Bronchial epithelial cell (primary cell): ENCODE measurements at regions not wholly inside any gene's neighbourhood (a gene's known extent, or its start where the extent isn't known, plus 50 kb on each side); places are given as distances from the start of the nearest gene placed in this dataset.

Experiments
- DNase-seq: peaks from one replicate; pipeline ENCODE4 v3.0.0-alpha.2; 2010; ENCODE audit warnings: low read depth
- FAIRE-seq: peaks from 2 replicates; lab custom pipeline; 2011; peaks lifted over from hg19 to GRCh38; lab: Jason Lieb, UNC
- H3K27me3 ChIP-seq: 2 replicates; pipeline ENCODE4 v1.5.1; 2011; ENCODE audit warnings: low read length; ENCODE audit not compliant: control insufficient read depth, insufficient read depth
- H3K36me3 ChIP-seq: 2 replicates; pipeline ENCODE4 v1.5.1; 2011; ENCODE audit warnings: low read length; ENCODE audit not compliant: control insufficient read depth, insufficient read depth
- H3K4me3 ChIP-seq: 2 replicates; pipeline ENCODE4 v1.5.1; 2011; ENCODE audit warnings: mild to moderate bottlenecking, low read depth, low read length, control low read depth
- TF ChIP-seq, protein P1 (sequence below): IDR thresholded peaks from 2 replicates; pipeline ENCODE4 v1.5.1; 2011; ENCODE audit warnings: mild to moderate bottlenecking, moderate library complexity, low read length, control low read depth, inconsistent platforms; ENCODE audit not compliant: insufficient read depth, severe bottlenecking

DNA sequence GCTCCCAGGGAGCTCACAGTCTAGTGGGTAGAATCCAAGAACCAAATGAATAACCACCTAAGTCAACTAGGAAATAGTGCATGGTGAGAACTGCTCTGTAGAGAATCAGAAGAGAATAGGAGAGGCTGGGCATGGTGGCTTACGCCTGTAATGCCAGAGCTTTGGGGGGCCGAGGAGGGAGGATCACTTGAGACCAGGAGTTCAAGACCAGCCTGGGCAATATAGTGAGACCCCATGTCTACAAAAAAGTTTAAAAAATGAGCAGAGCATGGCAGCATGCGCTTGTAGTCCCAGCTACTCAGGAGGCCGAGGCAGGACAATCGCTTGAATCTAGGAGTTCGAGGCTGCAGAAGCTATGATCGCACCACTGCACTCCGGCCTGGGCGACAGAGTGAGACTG lies 122.3 kb upstream of the IRF2BP2 start:
- Histone ChIP-seq H3K36me3 (no peaks in the 10 kb centered on the region), H3K4me3 (no peak overlapping the region), H3K27me3 (no peaks in the 10 kb centered on the region)
- DNase-seq (no peak), FAIRE-seq (no peak)
- TF ChIP-seq, protein P1, sequence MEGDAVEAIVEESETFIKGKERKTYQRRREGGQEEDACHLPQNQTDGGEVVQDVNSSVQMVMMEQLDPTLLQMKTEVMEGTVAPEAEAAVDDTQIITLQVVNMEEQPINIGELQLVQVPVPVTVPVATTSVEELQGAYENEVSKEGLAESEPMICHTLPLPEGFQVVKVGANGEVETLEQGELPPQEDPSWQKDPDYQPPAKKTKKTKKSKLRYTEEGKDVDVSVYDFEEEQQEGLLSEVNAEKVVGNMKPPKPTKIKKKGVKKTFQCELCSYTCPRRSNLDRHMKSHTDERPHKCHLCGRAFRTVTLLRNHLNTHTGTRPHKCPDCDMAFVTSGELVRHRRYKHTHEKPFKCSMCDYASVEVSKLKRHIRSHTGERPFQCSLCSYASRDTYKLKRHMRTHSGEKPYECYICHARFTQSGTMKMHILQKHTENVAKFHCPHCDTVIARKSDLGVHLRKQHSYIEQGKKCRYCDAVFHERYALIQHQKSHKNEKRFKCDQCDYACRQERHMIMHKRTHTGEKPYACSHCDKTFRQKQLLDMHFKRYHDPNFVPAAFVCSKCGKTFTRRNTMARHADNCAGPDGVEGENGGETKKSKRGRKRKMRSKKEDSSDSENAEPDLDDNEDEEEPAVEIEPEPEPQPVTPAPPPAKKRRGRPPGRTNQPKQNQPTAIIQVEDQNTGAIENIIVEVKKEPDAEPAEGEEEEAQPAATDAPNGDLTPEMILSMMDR: no peak

DNA sequence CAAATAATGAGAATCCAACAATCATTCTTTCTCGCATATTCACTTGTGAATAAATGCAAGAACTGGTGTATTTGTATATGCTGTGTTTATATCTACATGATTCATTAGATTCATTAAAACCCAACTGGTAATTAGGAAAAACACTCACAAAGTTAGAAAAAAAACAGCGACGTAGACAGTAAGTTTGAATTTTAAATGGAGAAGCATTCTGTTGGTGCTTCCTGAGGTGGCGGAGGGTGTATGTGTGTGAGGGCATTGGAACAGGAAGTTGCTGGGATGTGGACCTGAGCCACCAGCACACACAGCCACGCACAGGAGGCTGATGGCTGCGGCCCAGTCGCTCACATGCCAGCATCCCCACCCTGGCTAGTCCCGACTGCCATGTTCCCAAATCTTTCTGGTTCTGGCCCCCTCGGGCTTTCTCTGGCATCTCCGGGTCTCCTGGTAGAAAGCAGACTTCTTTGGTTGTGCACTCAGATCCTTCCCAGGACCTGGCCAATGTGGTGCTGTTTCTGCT lies 121.6 kb upstream of the IRF2BP2 start:
- TF ChIP-seq, protein P1: no peak
- DNase-seq: no peak
- FAIRE-seq: no peak
- no peak overlapping the region for H3K4me3 ChIP-seq
- H3K36me3 ChIP-seq: no peaks in the 10 kb centered on the region
- H3K27me3 ChIP-seq: no peaks in the 10 kb centered on the region

DNA sequence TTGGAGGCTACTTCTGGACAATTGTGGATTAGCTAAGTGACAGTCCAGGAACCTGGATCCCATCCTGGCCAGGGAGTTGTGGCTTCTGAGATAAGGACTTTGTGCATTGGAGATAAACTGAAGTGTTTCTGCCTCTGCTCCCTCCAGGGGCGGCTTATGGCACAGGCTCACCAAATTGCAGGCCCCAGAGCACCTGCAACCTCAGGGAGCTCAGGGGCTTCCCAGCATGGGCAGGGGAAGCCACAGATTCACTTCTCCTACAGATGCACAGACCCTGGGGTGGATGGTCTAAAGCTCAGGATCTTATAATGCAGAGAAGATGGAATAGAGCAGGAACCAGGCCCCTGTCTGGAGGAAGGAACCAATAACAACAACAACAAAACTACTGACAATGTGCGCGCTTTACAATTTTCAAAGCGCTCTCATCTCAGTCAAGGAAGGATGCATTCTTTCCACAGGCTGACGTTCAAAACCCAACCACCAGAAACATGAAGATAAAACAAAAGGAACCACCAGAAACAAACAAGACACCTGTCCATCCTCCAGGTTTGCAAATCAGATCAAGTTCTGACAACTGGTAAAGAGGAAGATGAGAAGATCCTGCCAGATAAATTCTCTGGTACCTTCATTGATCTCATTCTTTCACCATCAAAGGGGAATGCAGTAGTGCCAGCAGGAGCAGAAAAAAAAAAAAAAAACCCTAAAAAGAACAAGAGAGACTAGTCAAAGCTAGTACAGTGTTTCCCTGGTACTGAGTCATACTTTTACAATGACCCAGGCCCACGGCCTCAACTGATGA lies 121.0 kb upstream of the IRF2BP2 start:
- FAIRE-seq (no peak), DNase-seq (peak; percentile 98)
- no peaks in the 10 kb centered on the region for H3K36me3 ChIP-seq
- no peak overlapping the region for H3K4me3 ChIP-seq
- TF ChIP-seq, protein P1: no peak
- no peaks in the 10 kb centered on the region for H3K27me3 ChIP-seq

DNA sequence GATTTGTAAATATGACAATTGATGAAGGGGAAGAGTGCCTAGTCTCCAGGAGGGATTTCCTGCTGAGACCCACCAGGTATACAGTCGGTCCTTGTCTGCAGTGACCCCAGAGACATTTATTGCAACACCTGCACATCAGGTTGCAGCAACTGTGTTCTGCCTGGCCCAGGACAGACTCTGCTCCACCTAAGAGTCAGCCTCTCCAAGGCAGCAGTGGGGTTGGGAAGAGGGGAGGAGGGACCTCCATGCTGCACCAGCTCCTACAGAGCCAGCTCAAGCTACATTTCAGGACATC lies 120.4 kb upstream of the IRF2BP2 start:
- no peak overlapping the region for H3K4me3 ChIP-seq
- no peak for FAIRE-seq
- no peak for DNase-seq
- no peaks in the 10 kb centered on the region for H3K36me3 ChIP-seq
- TF ChIP-seq, protein P1: no peak
- no peaks in the 10 kb centered on the region for H3K27me3 ChIP-seq

DNA sequence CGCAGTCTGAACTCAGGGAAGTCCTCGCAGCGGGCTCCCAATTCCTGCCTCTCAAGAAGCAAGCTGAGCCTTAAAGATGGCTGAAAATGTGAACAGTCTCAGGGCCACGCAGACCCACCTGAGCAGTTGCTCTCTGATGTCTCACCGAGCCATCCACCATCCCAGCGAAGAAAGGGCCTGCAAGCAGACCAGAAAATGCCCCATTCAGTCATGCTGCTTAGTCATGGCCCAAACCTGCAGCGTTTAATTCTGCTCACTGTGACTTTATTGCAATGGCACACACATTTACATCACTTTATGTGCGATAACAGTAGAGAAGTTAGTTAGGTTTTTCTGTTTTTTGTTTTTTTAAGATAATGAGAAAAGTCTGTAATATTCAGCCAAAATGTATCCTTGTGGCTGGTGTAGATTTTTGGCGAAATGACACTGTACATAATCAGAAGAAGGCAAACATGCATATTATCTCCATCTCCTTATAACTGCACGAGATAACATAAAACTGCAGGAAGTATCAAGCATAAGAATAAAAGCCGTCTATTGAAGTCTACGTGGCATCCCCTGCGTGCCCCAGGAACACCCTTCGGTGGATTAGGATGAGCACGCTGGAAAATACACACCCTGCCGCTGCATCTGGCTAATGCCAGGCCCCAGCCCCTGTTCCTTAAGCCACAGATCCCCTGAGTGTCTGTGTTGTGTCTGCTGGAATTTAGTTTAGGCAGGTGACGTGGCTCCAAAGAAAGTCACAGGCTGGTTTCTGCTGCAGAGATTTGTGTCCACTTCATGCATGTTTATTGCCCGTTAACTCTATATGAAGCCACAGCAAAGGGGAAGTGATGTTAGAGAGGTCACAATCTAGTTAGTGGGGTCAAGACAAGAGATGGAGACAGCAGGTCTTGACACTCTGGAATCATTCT lies 119.8 kb upstream of the IRF2BP2 start:
- DNase-seq (no peak), FAIRE-seq (no peak)
- TF ChIP-seq, protein P1: no peak

More for the DNA sequence above, 119.8 kb upstream of the IRF2BP2 start:
- H3K4me3 ChIP-seq: no peak overlapping the region
- no peaks in the 10 kb centered on the region for H3K36me3 ChIP-seq
- H3K27me3 ChIP-seq: no peaks in the 10 kb centered on the region
